ENCODE measurements at regions not wholly inside any gene's neighbourhood (a gene's known extent, or its start where the extent isn't known, plus 50 kb on each side); places are given as distances from the start of the nearest gene placed in this dataset.

DNA sequence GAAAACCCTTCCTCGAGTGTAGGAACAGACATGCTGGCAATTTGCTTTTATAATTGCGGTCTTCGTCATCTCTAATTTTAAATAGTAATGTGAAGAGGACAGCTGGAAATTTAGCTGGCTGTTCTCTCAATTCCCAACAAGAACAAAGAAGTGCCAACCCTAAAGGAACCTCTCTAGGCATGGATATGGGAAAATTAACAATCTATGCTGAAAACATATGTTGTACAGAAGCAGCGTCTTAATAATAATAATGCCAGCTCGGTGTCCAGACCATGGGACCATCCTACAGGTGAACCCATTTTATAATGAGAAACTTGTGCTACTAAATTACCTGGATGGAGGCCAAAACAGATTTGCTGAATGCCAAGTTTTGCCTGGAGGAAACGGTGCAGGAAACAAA, 641.4 kb upstream of the MGMT start:
- TF ChIP-seq, protein P1, sequence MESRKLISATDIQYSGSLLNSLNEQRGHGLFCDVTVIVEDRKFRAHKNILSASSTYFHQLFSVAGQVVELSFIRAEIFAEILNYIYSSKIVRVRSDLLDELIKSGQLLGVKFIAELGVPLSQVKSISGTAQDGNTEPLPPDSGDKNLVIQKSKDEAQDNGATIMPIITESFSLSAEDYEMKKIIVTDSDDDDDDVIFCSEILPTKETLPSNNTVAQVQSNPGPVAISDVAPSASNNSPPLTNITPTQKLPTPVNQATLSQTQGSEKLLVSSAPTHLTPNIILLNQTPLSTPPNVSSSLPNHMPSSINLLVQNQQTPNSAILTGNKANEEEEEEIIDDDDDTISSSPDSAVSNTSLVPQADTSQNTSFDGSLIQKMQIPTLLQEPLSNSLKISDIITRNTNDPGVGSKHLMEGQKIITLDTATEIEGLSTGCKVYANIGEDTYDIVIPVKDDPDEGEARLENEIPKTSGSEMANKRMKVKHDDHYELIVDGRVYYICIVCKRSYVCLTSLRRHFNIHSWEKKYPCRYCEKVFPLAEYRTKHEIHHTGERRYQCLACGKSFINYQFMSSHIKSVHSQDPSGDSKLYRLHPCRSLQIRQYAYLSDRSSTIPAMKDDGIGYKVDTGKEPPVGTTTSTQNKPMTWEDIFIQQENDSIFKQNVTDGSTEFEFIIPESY (IDR thresholded peaks at IDR 0.05) = no peak
- TF ChIP-seq CTCF (IDR thresholded peaks at IDR 0.05; ENCODE audit: low read depth, low read length, missing input control) (no peak), FOXA1 (IDR thresholded peaks at IDR 0.05) (no peak), SP1 (IDR thresholded peaks at IDR 0.05) (no peak), RAD21 (IDR thresholded peaks at IDR 0.05) (no peak), NR2F2 (IDR thresholded peaks at IDR 0.05) (no peak), TAF1 (conservative IDR thresholded peaks at IDR 0.05) (no peak), RXRA (IDR thresholded peaks at IDR 0.05) (no peak), HNF4G (IDR thresholded peaks at IDR 0.05) (no peak), REST (IDR thresholded peaks at IDR 0.05) (no peak)
- TF ChIP-seq, protein P2, sequence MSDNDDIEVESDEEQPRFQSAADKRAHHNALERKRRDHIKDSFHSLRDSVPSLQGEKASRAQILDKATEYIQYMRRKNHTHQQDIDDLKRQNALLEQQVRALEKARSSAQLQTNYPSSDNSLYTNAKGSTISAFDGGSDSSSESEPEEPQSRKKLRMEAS (IDR thresholded peaks at IDR 0.05) = no peak
- TF ChIP-seq, protein P3, sequence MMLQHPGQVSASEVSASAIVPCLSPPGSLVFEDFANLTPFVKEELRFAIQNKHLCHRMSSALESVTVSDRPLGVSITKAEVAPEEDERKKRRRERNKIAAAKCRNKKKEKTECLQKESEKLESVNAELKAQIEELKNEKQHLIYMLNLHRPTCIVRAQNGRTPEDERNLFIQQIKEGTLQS (IDR thresholded peaks at IDR 0.05) = no peak

Data from liver (tissue), 3 donors.